ENCODE measurements at regions not wholly inside any gene's neighbourhood (a gene's known extent, or its start where the extent isn't known, plus 50 kb on each side); places are given as distances from the start of the nearest gene placed in this dataset.

DNA sequence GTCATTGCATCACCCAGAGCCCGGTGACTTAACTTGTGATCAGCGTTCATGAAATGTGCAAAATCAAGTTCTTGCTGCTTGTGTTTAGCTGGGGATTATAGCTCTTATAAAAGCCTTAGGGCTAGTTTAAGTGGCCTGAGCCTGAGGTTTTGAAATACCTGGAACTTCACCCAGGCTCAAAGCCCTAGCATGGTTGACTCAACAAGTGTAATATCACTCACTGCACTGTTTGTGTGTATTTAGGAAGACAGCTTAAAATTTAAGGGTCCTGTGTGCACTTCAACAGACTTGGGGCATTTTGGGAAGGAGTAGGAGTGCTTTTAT is 489.5 kb downstream of the GATA3 start:
- Histone ChIP-seq H3K36me3 (no peaks in the 10 kb centered on the region), H3F3A (ENCODE audit: low read depth) (no peaks in the 10 kb centered on the region), H3K79me2 (ENCODE audit: low read depth) (no peaks in the 10 kb centered on the region), H3K9ac (no peak overlapping the region), H3K27ac (no peak overlapping the region), H3K4me1 (no peaks in the 10 kb centered on the region), H3K9me3 (ENCODE audit: low read depth) (no peaks in the 10 kb centered on the region), H3K27me3 (no peaks in the 10 kb centered on the region), H4K20me1 (ENCODE audit: low read depth) (no peaks in the 10 kb centered on the region), H2AFZ (replicated peaks) (no peak overlapping the region), H3K4me2 (no peak overlapping the region), H3K4me3 (no peak overlapping the region)
- no peaks in the 10 kb centered on the region for H3K27me3 Mint-ChIP-seq (ENCODE audit: insufficient read depth, low read depth)
- no peaks in the 10 kb centered on the region for H3K36me3 Mint-ChIP-seq
- H3K4me3 Mint-ChIP-seq = no peak overlapping the region
- TF ChIP-seq, protein P1, sequence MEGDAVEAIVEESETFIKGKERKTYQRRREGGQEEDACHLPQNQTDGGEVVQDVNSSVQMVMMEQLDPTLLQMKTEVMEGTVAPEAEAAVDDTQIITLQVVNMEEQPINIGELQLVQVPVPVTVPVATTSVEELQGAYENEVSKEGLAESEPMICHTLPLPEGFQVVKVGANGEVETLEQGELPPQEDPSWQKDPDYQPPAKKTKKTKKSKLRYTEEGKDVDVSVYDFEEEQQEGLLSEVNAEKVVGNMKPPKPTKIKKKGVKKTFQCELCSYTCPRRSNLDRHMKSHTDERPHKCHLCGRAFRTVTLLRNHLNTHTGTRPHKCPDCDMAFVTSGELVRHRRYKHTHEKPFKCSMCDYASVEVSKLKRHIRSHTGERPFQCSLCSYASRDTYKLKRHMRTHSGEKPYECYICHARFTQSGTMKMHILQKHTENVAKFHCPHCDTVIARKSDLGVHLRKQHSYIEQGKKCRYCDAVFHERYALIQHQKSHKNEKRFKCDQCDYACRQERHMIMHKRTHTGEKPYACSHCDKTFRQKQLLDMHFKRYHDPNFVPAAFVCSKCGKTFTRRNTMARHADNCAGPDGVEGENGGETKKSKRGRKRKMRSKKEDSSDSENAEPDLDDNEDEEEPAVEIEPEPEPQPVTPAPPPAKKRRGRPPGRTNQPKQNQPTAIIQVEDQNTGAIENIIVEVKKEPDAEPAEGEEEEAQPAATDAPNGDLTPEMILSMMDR (IDR thresholded peaks at IDR 0.05) = no peak
- TF ChIP-seq EZH2phosphoT487 (IDR thresholded peaks at IDR 0.05) = no peak
- TF ChIP-seq EZH2 (IDR thresholded peaks at IDR 0.05) = no peak
- H3K4me1 Mint-ChIP-seq = no peaks in the 10 kb centered on the region
- no peak for DNase-seq (ENCODE audit: low spot score)
- H3K27ac Mint-ChIP-seq = no peak overlapping the region
- no peaks in the 10 kb centered on the region for H3K9me3 Mint-ChIP-seq

DNA sequence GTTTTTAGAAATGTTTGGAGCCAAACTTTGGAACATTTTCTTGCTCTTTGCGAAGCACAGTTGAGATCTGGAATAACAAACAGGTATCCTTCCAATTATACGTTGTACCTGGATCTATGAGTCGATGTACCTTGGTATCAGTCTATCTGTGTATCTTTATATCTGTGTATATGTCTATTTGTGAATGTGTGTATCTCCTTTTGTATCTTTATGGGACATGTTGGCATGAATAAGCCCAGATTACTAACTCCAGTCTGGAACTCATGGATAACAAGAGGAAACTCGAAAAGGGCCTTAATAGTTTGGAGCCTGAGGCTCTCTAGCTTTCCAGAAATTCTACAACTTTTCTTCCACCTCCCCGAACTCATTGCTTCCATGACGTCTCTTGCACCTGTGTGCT is 490.0 kb downstream of the GATA3 start:
- TF ChIP-seq EZH2phosphoT487 (IDR thresholded peaks at IDR 0.05) (no peak), EZH2 (IDR thresholded peaks at IDR 0.05) (no peak)
- TF ChIP-seq, protein P1 (IDR thresholded peaks at IDR 0.05) = no peak
- no peak overlapping the region for H2AFZ ChIP-seq (replicated peaks)
- Mint-ChIP-seq H3K36me3 (no peaks in the 10 kb centered on the region), H3K4me3 (no peak overlapping the region), H3K4me1 (no peaks in the 10 kb centered on the region), H3K27me3 (ENCODE audit: insufficient read depth, low read depth) (no peaks in the 10 kb centered on the region), H3K27ac (no peak overlapping the region), H3K9me3 (no peaks in the 10 kb centered on the region)
- H3K4me1 ChIP-seq = no peaks in the 10 kb centered on the region
- no peak overlapping the region for H3K27ac ChIP-seq
- H3K79me2 ChIP-seq (ENCODE audit: low read depth) = no peaks in the 10 kb centered on the region
- no peak overlapping the region for H3K9ac ChIP-seq
- no peak overlapping the region for H3K4me3 ChIP-seq
- no peaks in the 10 kb centered on the region for H3F3A ChIP-seq (ENCODE audit: low read depth)
- H3K9me3 ChIP-seq (ENCODE audit: low read depth) = no peaks in the 10 kb centered on the region
- H3K27me3 ChIP-seq = no peaks in the 10 kb centered on the region
- no peaks in the 10 kb centered on the region for H3K36me3 ChIP-seq
- no peak for DNase-seq (ENCODE audit: low spot score)
- no peak overlapping the region for H3K4me2 ChIP-seq
- no peaks in the 10 kb centered on the region for H4K20me1 ChIP-seq (ENCODE audit: low read depth)

DNA sequence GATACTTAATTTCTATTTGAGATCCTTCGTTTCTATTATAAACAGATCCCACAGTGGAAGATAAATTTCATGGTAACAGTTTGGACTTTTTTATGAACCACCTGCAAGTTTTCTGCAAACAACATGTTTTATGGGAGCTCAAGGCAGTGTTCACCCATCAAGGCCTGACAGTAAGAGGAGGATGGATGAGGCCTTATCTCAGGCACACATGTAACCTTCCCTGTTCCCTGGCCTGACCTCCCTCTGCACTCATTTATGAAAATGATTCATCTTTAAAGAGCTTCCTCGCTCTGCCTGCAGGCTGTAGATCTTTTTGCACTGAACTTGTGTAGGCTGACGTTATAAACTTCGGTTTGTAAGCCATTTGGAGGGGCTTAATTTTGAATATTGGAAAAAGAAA is 500.1 kb downstream of the GATA3 start:
- Histone ChIP-seq H2AFZ (replicated peaks) (no peak overlapping the region), H3K4me3 (no peak overlapping the region), H3K27me3 (no peaks in the 10 kb centered on the region), H3K4me1 (no peaks in the 10 kb centered on the region), H3K9me3 (ENCODE audit: low read depth) (no peaks in the 10 kb centered on the region), H3K36me3 (no peaks in the 10 kb centered on the region), H3K4me2 (no peak overlapping the region), H3K27ac (no peak overlapping the region), H3F3A (ENCODE audit: low read depth) (no peaks in the 10 kb centered on the region), H4K20me1 (ENCODE audit: low read depth) (no peaks in the 10 kb centered on the region), H3K79me2 (ENCODE audit: low read depth) (no peaks in the 10 kb centered on the region), H3K9ac (no peak overlapping the region)
- DNase-seq (ENCODE audit: low spot score) = no peak
- Mint-ChIP-seq H3K4me3 (no peak overlapping the region), H3K36me3 (no peaks in the 10 kb centered on the region), H3K27me3 (ENCODE audit: insufficient read depth, low read depth) (no peaks in the 10 kb centered on the region), H3K27ac (no peak overlapping the region), H3K9me3 (no peaks in the 10 kb centered on the region), H3K4me1 (no peaks in the 10 kb centered on the region)
- TF ChIP-seq EZH2 (IDR thresholded peaks at IDR 0.05) (no peak), EZH2phosphoT487 (IDR thresholded peaks at IDR 0.05) (no peak)
- TF ChIP-seq, protein P1 (IDR thresholded peaks at IDR 0.05) = no peak

DNA sequence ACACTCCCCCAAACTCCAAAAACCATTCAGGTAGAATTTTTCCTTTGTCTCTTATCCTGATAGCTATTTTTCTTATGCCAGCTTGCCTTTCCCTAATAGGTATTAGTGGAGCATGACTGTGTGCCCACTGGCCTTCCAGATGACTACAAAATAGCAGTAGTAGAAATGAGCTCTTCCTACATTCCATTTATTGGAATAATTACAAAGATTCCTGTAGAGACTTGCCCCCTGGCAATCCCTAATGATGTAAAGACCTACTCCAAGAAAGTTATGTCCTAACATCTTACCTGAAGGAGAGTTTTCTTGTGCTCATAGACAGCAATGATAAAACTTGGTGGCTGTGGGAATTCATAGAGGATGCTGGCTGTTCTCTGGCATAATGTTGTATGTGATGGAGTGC is 501.8 kb downstream of the GATA3 start:
- H3K9me3 ChIP-seq (ENCODE audit: low read depth) = no peaks in the 10 kb centered on the region
- H3F3A ChIP-seq (ENCODE audit: low read depth) = no peaks in the 10 kb centered on the region
- Mint-ChIP-seq H3K4me1 (no peaks in the 10 kb centered on the region), H3K27ac (no peak overlapping the region), H3K4me3 (no peak overlapping the region), H3K27me3 (ENCODE audit: insufficient read depth, low read depth) (no peaks in the 10 kb centered on the region), H3K36me3 (no peaks in the 10 kb centered on the region), H3K9me3 (no peaks in the 10 kb centered on the region)
- H3K4me3 ChIP-seq = no peak overlapping the region
- H3K27me3 ChIP-seq = no peaks in the 10 kb centered on the region
- H2AFZ ChIP-seq (replicated peaks) = no peak overlapping the region
- H3K79me2 ChIP-seq (ENCODE audit: low read depth) = no peaks in the 10 kb centered on the region
- H4K20me1 ChIP-seq (ENCODE audit: low read depth) = no peaks in the 10 kb centered on the region
- H3K4me1 ChIP-seq = no peaks in the 10 kb centered on the region
- no peak overlapping the region for H3K9ac ChIP-seq
- no peak for TF ChIP-seq EZH2 (IDR thresholded peaks at IDR 0.05)
- TF ChIP-seq, protein P1 (IDR thresholded peaks at IDR 0.05) = no peak
- TF ChIP-seq EZH2phosphoT487 (IDR thresholded peaks at IDR 0.05) = no peak
- DNase-seq (ENCODE audit: low spot score) = no peak
- no peaks in the 10 kb centered on the region for H3K36me3 ChIP-seq
- H3K27ac ChIP-seq = no peak overlapping the region
- no peak overlapping the region for H3K4me2 ChIP-seq

Measured in neural progenitor cell (in vitro differentiated cells).